Lower leg skin (tissue), 3 donors: ENCODE measurements at regions not wholly inside any gene's neighbourhood (a gene's known extent, or its start where the extent isn't known, plus 50 kb on each side); places are given as distances from the start of the nearest gene placed in this dataset.

Experiments
- POLR2A ChIP-seq, 2 donors: fragments of 450-650 bp; IDR thresholded peaks; one replicate each; pipeline ENCODE4 v1.6.1; 2016 to 2017; ENCODE audit warnings: antibody characterized with exemption in 2 of 2, mild to moderate bottlenecking in 1 of 2, moderate library complexity in 1 of 2
- TF ChIP-seq, protein P1 (sequence below), 3 donors: fragments of 450-650 bp; IDR thresholded peaks; one replicate each; pipeline ENCODE4 v1.5.1; 2016; ENCODE audit warnings: antibody characterized with exemption in 3 of 3, mild to moderate bottlenecking in 3 of 3, moderate library complexity in 2 of 3

DNA sequence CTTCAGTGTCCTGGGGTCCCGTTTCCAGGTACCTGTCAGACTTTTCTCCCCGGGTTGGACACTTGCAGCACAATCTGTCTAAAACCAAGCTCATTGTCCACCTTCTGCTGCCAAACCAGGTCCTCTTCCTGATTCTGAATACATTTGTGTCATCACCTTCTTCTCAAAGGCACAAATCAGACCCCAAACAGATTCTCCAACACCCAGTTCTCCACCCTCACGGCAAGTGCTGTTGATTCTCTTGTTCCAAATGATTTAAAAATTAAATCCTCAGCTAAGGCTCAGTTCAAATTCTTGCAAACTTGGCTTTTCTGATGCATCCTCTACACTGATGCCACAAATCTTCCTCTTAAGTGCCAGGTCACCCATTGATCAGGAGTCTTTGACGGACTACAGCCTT lies 122.5 kb upstream of the LDB2 start:
- TF ChIP-seq, protein P1, sequence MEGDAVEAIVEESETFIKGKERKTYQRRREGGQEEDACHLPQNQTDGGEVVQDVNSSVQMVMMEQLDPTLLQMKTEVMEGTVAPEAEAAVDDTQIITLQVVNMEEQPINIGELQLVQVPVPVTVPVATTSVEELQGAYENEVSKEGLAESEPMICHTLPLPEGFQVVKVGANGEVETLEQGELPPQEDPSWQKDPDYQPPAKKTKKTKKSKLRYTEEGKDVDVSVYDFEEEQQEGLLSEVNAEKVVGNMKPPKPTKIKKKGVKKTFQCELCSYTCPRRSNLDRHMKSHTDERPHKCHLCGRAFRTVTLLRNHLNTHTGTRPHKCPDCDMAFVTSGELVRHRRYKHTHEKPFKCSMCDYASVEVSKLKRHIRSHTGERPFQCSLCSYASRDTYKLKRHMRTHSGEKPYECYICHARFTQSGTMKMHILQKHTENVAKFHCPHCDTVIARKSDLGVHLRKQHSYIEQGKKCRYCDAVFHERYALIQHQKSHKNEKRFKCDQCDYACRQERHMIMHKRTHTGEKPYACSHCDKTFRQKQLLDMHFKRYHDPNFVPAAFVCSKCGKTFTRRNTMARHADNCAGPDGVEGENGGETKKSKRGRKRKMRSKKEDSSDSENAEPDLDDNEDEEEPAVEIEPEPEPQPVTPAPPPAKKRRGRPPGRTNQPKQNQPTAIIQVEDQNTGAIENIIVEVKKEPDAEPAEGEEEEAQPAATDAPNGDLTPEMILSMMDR (IDR thresholded peaks at IDR 0.05), result no peak
- TF ChIP-seq POLR2A (IDR thresholded peaks at IDR 0.05), result no peak
